GM19372 (cell line): ENCODE measurements at regions not wholly inside any gene's neighbourhood (a gene's known extent, or its start where the extent isn't known, plus 50 kb on each side); places are given as distances from the start of the nearest gene placed in this dataset.
"Not testable (repeated sequence)": the region's sequence is repeated elsewhere in the genome, so short reads cannot be mapped to it uniquely, and the experiment has no call there.

Source experiments
- ATAC-seq: cut with Tn5 transposase; IDR thresholded peaks from one replicate; pipeline ENCODE4 v1.9.1; 2021; ENCODE audit warnings: mild to moderate bottlenecking, low read depth, moderate library complexity; ENCODE audit not compliant: unreplicated experiment

- no peak for ATAC-seq
Observed at GRCh38 chr6:144793744-144794143, 508.6 kb downstream of the UTRN start.

- not testable (repeated sequence) for ATAC-seq
Observed at GRCh38 chr6:144795022-144795421, 509.9 kb downstream of the UTRN start.

- ATAC-seq: no peak
Observed at GRCh38 chr6:144796070-144796469, 510.9 kb downstream of the UTRN start.

- no peak for ATAC-seq
Observed at GRCh38 chr6:144797881-144798589, 512.9 kb downstream of the UTRN start.

- ATAC-seq: no peak
Observed at GRCh38 chr6:144804246-144804790, 519.2 kb downstream of the UTRN start.

GRCh38 chr6:144805049-144805448 is 519.9 kb downstream of the UTRN start:
- no peak for ATAC-seq

GRCh38 chr6:144806222-144806621 is 521.1 kb downstream of the UTRN start:
- no peak for ATAC-seq

- ATAC-seq: no peak
Observed at GRCh38 chr6:144809120-144809519, 524.0 kb downstream of the UTRN start.

GRCh38 chr6:144809969-144810368 is 524.8 kb downstream of the UTRN start:
- no peak for ATAC-seq

GRCh38 chr6:144811140-144811539 is 526.0 kb downstream of the UTRN start:
- no peak for ATAC-seq

- no peak for ATAC-seq
Observed at GRCh38 chr6:144816936-144817335, 531.8 kb downstream of the UTRN start.

GRCh38 chr6:144820270-144820669 is 535.1 kb downstream of the UTRN start:
- ATAC-seq: no peak

GRCh38 chr6:144823131-144823530 is 538.0 kb downstream of the UTRN start:
- ATAC-seq: no peak

- no peak for ATAC-seq
Observed at GRCh38 chr6:144824018-144824417, 538.9 kb downstream of the UTRN start.

GRCh38 chr6:144834426-144835038 is 549.4 kb downstream of the UTRN start:
- no peak for ATAC-seq

- no peak for ATAC-seq
Observed at GRCh38 chr6:144835322-144835973, 550.3 kb downstream of the UTRN start.

- ATAC-seq: no peak
Observed at GRCh38 chr6:144840619-144841018, 555.5 kb downstream of the UTRN start.

GRCh38 chr6:144843701-144844100 is 558.6 kb downstream of the UTRN start:
- ATAC-seq: no peak

- ATAC-seq: no peak
Observed at GRCh38 chr6:144844596-144844995, 559.5 kb downstream of the UTRN start.

- no peak for ATAC-seq
Observed at GRCh38 chr6:144845186-144845585, 560.1 kb downstream of the UTRN start.

- no peak for ATAC-seq
Observed at GRCh38 chr6:144847916-144848315, 562.8 kb downstream of the UTRN start.
